ENCODE measurements at regions not wholly inside any gene's neighbourhood (a gene's known extent, or its start where the extent isn't known, plus 50 kb on each side); places are given as distances from the start of the nearest gene placed in this dataset.

- dilution Hi-C loops (cut with MboI; ENCODE audit: extremely low pct_ligation_motif_present, low sequenced_read_pairs): no loop called here
- Histone ChIP-seq H3K27me3 (ENCODE audit: control insufficient read depth, extremely low read depth, insufficient read depth, low read length) (no peaks in the 10 kb centered on the region), H3K36me3 (ENCODE audit: control insufficient read depth in 2 of 2, extremely low read depth in 1 of 2, insufficient read depth in 2 of 2, low read length in 2 of 2) (no peaks in the 10 kb centered on the region), H3K4me1 (ENCODE audit: control insufficient read depth, extremely low read depth, insufficient read depth, low read length) (no peaks in the 10 kb centered on the region), H2AFZ (ENCODE audit: control insufficient read depth, low read length) (no peak overlapping the region), H3K79me2 (ENCODE audit: control insufficient read depth, insufficient read depth, low read length) (no peaks in the 10 kb centered on the region), H3K9me1 (ENCODE audit: control insufficient read depth, extremely low read depth, insufficient read depth, low read length) (no peaks in the 10 kb centered on the region), H3K4me2 (ENCODE audit: control insufficient read depth, extremely low read depth, insufficient read depth, low read depth, low read length) (no peak overlapping the region), H3K27ac (ENCODE audit: control insufficient read depth, insufficient read depth, low read length) (no peak overlapping the region), H3K9me3 (ENCODE audit: control insufficient read depth, low read depth, low read length) (no peaks in the 10 kb centered on the region), H4K20me1 (ENCODE audit: control insufficient read depth, extremely low read depth, insufficient read depth, low read length) (no peaks in the 10 kb centered on the region), H3K4me3 (ENCODE audit: control insufficient read depth in 2 of 3, extremely low read depth in 1 of 3, insufficient read depth in 2 of 3, low read depth in 1 of 3, low read length in 3 of 3) (no peak overlapping the region), H3K9ac (ENCODE audit: control insufficient read depth, extremely low read depth, insufficient read depth, low read length) (no peak overlapping the region)
- DNase-seq (ENCODE audit: low read depth, low spot score): no peak
- TF ChIP-seq CTCF (optimal IDR thresholded peaks at IDR 0.05 in 1 of 3, IDR thresholded peaks at IDR 0.05 in 1 of 3, conservative IDR thresholded peaks at IDR 0.05 in 1 of 3; ENCODE audit: extremely low read depth in 1 of 3, insufficient read depth in 2 of 3, low read length in 3 of 3) (no peak), EZH2 (IDR thresholded peaks at IDR 0.05; ENCODE audit: low read length) (no peak)
- no peak for FAIRE-seq
These were observed 782.6 kb downstream of the TLE1 start for GRCh38 chr9:80906728-80907127.

- dilution Hi-C loops (cut with MboI; ENCODE audit: extremely low pct_ligation_motif_present, low sequenced_read_pairs): no loop called here
These were observed 790.1 kb downstream of the TLE1 start for GRCh38 chr9:80899208-80899607.

More at GRCh38 chr9:80899208-80899607, 790.1 kb downstream of the TLE1 start:
- DNase-seq (ENCODE audit: low read depth, low spot score): no peak
- no peak overlapping the region for H2AFZ ChIP-seq (ENCODE audit: control insufficient read depth, low read length)
- peak; percentile 66 for FAIRE-seq
- H3K9me1 ChIP-seq (ENCODE audit: control insufficient read depth, extremely low read depth, insufficient read depth, low read length): no peaks in the 10 kb centered on the region
- no peaks in the 10 kb centered on the region for H4K20me1 ChIP-seq (ENCODE audit: control insufficient read depth, extremely low read depth, insufficient read depth, low read length)
- no peaks in the 10 kb centered on the region for H3K79me2 ChIP-seq (ENCODE audit: control insufficient read depth, insufficient read depth, low read length)
- H3K4me1 ChIP-seq (ENCODE audit: control insufficient read depth, extremely low read depth, insufficient read depth, low read length): peaks cover 5% of the 10 kb centered on the region
- no peaks in the 10 kb centered on the region for H3K9me3 ChIP-seq (ENCODE audit: control insufficient read depth, low read depth, low read length)
- no peak overlapping the region for H3K9ac ChIP-seq (ENCODE audit: control insufficient read depth, extremely low read depth, insufficient read depth, low read length)
- H3K27ac ChIP-seq (ENCODE audit: control insufficient read depth, insufficient read depth, low read length): no peak overlapping the region
- H3K4me3 ChIP-seq (ENCODE audit: control insufficient read depth in 2 of 3, extremely low read depth in 1 of 3, insufficient read depth in 2 of 3, low read depth in 1 of 3, low read length in 3 of 3): no peak overlapping the region
- H3K27me3 ChIP-seq (ENCODE audit: control insufficient read depth, extremely low read depth, insufficient read depth, low read length): no peaks in the 10 kb centered on the region
- no peak for TF ChIP-seq CTCF (optimal IDR thresholded peaks at IDR 0.05 in 1 of 3, IDR thresholded peaks at IDR 0.05 in 1 of 3, conservative IDR thresholded peaks at IDR 0.05 in 1 of 3; ENCODE audit: extremely low read depth in 1 of 3, insufficient read depth in 2 of 3, low read length in 3 of 3)
- TF ChIP-seq EZH2 (IDR thresholded peaks at IDR 0.05; ENCODE audit: low read length): no peak
- H3K4me2 ChIP-seq (ENCODE audit: control insufficient read depth, extremely low read depth, insufficient read depth, low read depth, low read length): no peak overlapping the region
- no peaks in the 10 kb centered on the region for H3K36me3 ChIP-seq (ENCODE audit: control insufficient read depth in 2 of 2, extremely low read depth in 1 of 2, insufficient read depth in 2 of 2, low read length in 2 of 2)
